HG03520 (cell line): ENCODE measurements at regions not wholly inside any gene's neighbourhood (a gene's known extent, or its start where the extent isn't known, plus 50 kb on each side); places are given as distances from the start of the nearest gene placed in this dataset.
"Not testable (repeated sequence)": the region's sequence is repeated elsewhere in the genome, so short reads cannot be mapped to it uniquely, and the experiment has no call there.

Experiments used
- ATAC-seq: cut with Tn5 transposase; IDR thresholded peaks from one replicate; pipeline ENCODE4 v1.9.1; 2021; ENCODE audit warnings: mild to moderate bottlenecking, moderate library complexity; ENCODE audit not compliant: unreplicated experiment

DNA sequence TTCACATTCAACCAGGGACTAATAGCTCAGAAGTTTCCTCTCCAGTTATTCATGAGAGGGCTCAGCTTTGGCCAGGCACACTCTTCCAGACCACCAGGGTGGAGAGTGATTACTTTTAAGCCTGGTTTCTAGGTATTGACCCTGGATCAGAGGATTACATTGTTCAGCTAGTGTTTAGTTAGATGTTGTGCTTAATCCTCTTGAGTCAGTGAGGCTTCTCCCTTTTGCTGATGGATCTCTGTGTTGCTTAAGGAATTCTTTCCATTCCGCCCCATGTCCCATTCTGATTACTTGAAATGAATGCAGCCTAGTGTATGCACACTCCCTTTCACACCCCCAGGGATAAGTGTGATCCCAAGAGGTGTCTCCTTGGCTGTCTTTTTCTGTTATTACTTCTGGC is 271.7 kb upstream of the ANO5 start:
- ATAC-seq: no peak

DNA sequence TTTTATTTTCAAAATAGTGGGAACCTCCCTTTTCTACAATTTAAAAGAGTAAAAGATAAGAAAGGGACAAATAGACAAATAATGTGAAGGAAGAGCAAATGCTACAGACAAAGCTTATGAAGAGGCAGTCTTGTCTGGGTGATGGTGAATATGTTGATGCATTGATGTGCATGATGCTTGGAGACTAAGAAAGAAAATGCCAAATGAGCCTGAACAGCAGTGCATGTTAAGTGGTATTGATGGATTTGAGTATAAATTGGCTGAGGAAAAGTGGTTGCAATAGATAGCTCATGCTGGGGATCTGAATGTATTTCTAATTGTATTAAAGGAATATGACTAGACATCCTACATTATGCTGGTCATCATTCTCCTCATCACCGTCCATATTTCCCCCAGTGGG is 268.6 kb upstream of the ANO5 start:
- ATAC-seq: no peak

DNA sequence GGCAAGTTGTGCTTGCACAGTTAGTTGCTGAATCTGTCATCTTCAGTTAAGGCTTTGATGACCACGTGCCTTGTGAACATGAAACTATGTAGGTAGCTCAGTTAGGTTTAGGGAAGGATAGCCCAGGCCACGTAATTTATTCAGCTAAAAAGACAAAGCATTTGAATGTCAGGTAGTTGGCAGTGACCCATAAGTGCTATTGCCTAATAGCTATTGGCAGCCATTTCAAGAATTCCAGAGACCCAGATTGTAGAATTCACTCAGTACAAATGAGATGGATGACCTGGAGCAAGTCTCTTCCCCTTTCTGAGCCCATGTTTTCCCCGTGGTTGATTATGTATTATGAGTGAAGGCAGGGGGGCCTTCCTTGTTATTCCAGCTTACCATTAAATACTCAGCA is 265.3 kb upstream of the ANO5 start:
- ATAC-seq: no peak

DNA sequence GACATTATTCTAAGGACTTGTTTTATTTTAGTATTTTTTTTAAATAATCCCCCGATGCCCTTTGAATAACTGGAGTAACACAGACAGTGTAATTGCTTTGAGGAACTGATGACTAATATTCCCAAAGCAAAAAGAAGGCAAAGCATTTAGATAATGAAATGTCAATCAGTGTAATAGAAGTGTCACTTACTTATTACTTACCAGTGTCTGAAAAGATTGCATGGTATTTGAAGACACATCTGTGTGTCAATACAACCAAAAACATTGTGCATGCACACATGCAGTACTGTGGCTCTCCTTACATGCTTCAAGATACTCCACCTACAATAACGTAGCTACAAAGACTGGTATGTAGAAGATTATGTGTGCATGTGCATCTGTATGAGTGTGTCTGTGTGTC is 264.0 kb upstream of the ANO5 start:
- no peak for ATAC-seq

DNA sequence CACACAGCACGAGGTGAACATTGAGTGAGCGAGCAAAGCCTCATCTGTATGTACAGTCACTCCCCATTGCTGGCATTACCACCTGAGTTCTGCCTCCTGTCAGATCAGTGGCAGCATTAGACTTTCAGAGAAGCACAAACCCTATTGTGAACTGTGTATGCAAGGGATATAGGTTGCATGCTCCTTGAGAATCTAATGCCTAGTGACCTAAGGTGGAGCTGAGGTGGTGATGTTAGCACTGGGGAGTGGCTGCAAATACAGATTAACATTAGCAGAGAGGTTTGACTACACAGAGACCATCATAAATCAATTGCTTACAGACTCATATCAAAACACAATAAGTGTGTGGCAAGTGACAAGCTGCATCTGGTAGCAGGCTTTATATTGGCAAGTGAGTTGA is 262.5 kb upstream of the ANO5 start:
- no peak for ATAC-seq

DNA sequence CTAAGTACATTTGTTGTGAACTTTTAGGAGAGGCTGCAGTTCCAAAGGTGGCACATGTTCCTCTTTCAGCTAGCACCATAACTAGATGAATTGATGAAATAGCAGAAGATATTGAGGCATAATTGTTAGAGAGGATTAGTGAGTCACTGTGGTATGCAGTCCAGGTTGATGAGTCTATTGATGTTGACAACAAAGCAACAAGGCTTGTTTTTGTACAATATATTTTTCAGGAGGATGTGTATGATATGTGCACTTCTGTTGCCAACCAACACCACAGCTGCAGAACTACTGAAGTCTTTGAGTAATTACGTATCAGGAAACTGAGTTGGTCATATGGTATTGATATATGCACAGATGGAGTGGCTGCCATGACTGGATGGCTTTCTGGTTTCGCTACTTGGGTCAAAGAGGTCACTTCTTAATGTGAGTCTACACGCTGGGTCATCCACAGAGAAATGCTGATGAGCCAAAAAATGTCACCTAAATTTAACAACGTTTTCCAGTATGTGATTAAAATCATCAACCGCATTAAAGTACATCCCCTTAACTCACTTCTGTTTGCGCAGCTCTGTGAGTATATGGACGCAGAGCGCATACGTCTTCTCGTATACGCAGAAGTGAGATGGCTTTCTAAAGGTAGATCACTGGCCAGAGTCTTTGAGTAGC is 261.3 kb upstream of the ANO5 start:
- no peak for ATAC-seq

DNA sequence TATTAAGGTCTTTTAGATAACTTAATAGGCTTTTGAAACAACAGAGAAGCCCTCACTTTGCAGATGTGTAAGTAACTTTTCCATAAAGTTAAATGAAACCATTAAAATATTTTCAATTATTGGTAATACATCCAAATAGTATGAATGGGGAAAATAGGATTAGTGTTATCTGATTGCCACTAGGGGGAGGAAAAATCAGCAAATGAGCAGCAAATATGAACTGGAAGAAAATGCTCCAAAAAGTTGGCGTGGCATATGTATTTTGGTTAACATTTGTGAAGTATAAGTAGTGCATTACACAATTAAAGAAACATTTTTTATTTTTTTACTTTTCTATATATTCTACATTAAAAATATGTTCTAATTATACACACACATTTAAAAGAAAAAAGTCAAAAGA is 259.8 kb upstream of the ANO5 start:
- no peak for ATAC-seq

DNA sequence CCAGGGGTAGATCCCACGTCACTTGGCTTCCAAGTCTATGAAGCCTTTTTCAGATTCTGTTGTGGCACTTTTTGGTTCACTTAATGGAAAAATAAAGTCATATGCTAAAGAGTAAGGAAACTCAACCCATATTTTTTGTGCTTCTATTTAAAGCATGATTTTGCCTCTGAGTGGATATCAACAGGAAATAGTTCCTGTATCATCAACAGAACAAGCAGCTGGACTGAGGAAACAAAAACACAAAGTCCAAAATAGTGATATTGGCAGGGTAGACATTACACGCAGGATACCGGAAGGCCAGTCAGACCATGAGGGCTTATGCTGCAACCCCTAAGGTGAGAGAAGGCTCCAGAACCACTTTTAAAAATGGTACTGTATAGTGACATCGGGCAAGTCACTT is 248.3 kb upstream of the ANO5 start:
- no peak for ATAC-seq

DNA sequence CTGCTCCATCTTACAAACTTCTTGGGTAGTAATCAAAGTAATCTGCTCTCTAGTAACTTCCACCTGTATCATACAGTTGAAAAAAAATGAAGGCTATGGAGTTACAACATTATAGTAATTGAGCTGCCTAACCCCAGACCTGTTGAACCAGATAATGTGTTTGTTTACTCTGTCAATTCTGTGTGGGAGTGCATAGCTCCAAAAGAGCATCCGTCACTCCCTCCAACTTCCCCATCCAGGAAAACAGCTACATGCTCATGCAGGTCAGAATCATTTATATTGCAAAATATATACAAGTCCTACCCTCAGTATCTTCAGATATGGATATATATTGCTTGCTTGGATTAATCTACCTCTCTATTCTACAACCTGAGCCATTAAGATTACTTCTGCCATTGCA is 244.0 kb upstream of the ANO5 start:
- no peak for ATAC-seq

DNA sequence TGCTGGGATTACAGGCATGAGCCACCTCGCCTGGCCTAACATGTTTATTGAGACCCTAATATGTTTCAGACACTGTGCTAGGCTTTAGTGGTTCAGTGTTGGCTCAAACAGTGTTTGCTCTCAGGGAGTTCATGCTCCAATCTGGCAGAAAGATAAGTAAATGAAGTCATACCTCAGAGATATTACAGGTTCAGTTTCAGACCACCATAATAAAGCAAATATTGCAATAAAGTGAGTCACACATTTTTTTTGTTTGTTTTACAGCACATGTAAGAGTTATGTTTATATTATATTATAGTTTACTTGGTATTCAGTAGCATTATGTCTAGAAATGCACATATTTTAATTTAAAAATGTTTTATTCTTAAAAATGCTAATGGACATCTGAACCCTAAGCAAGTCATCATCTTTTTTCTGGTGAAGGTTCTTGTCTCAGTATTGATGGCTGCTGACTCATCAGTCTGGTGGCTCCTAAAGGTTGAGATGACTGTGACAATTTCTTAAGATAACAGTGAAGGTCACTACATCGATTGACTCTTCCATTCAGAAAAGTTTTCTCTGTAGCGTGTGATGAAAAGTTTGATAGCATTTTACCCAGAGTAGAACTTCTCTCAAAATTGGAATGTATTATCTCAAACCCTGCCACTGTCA is 243.0 kb upstream of the ANO5 start:
- no peak for ATAC-seq

DNA sequence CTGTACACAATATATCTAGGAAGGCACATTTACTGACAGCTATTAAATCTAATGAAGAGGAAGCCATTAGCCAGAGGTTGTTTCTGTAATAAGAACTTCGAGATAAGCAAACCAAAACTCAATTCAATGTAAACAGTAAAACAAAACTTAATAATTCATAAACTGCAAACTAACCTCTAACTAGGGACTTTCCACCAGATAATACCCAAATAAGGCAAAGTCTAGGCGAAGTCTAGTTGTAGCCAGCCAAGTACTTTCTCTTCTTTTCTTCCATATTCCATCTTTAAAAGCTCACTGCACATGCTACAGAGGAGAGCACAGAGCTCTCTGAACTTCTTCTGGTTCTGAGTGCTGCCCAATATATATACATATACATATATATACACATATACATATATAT is 229.9 kb upstream of the ANO5 start:
- ATAC-seq: no peak

DNA sequence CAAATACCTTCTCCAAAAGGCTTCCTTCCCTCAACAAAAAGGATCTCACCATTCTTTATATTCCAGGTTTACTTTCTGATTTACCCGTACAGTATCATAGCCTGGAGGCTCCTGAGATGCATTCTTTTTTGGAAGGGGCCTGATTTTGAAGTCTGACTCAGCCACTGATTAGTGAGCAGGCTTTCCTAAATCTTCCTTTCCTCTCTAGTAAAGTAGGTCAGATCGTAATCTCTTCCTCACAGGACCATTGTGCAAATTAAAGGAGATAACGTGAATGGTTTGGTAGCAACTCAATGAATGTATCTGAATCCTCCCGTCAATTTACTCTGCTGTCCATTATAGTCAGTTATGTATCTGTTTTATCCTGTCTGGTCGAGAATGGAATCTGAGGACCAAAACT is 227.7 kb upstream of the ANO5 start:
- ATAC-seq: no peak

DNA sequence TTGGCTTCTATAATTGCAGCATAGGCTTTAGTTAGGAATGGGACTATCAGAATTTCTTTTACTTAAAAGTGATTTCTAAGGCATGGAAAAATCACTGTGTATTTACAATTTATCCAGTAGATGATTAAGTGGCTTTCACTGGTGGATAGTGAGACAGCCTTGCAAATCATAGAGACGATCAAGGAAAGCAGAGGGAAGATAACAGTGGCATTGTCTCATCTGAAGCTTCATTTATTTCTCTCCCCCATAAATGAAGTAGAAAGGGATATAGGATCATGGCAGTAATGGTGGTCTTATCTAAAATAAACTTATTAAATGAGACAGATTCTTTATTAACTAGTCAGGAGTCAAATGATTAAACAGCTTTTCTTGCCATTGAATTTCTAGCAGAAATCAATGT is 224.2 kb upstream of the ANO5 start:
- ATAC-seq: no peak

DNA sequence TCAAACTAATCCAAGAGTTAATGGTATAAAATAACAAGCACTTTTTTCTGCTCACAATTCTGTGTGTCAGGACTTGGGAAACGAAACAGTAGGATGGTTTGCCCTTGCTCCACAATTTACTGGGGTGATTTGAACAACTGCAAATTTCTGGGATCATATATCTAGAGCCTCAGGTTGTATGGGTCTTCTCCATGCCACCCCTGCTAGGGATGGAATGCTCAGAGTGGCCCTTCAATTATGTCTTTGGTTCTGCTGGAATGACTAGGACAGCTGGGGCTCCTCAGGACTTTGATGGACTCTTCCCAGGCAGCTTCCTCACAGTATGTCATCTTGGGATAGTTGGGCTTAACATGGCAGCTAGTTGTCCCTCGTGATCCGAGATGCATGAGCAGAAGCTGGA is 223.0 kb upstream of the ANO5 start:
- ATAC-seq: no peak

DNA sequence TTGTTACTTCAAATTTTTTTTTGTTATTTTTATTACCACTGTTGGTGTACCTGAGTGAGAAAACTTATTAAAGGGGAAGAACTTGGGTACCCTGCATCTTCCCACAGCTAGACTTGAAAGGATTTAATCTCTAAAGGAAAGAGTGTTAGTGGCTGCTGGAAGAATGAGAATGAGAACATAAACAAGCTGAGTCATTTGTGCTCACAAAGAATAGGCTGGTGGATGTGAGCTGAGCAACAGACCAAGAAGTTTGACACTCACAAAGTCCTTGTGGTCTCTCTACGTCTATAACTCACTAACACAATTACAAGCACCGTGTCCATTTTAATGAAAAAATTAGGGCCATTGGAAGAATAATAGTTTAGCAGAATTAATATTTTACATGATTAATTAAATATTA is 217.6 kb upstream of the ANO5 start:
- no peak for ATAC-seq

DNA sequence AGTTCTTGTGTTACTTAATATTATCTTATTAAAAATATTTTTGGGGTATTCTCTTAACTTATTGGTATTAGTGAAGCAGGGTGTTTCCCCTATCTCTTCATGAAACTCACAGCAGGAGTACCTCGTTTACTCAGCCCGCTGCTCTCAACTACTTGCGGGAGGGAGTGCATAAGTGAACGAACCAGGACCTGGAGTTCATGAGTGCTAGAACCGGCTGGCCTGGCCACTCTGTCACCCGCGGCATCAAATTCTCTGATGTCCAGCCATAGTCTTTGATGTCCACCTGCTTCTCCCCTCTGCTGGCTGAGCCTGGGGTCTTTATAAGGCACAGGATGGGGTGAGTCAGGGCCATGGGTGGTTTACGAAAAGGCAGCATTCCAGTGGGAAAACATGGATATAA is 216.7 kb upstream of the ANO5 start:
- no peak for ATAC-seq

DNA sequence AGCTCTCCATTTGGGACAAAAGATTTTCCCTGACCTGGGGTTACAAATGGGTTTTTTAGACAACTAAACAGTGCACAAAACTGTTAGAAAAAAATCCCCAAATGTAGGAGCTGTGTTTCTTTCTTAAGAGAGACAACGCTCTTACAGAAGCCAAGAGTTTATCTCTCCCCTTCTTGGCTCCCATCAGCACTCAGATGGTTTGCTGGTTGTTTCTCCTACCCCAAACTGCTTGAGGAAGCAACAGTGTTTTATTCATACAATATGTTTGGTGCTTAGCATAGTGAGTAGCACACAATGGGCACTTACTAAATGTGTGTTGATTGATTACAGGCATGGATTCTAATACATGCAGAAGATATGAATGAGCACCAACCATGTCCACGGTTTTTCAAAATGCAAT is 209.5 kb upstream of the ANO5 start:
- ATAC-seq: no peak

DNA sequence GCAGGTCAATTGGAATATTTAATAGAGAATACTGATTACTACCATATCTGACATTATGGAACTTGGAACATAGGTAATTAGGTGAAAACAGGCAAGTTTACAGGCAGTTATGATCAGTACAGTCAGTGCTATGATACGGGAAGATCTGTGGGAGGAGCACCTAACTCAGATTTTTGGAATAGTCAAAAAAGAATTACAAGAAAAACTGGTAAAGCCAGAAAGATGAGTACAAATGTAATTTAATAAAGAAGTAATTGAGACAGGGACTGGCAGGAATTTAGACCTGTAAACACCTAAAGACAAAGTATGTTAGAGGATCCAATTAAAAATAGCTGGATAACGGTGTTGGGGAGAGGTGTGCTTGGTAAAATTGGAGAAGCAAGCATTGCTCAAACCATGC is 206.5 kb upstream of the ANO5 start:
- ATAC-seq: no peak

DNA sequence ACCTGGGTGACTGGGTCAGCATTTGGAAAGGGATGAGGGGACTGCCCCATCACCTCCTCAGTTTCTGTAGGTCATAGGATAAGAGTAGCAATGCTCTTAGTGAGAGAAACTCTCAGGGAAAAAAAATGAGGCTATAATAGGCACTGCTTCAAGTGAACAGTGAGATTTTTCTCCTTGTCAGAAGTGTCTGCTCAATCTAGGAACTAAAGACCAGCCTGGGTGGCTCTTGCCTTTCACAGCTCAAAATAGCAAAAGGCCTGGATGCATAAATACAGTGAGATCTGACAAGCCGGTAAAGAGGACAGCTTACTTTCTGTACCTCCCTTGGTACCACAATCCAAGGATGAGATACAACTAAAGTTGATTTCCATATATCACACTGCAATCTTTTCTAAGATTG is 205.6 kb upstream of the ANO5 start:
- ATAC-seq: no peak

DNA sequence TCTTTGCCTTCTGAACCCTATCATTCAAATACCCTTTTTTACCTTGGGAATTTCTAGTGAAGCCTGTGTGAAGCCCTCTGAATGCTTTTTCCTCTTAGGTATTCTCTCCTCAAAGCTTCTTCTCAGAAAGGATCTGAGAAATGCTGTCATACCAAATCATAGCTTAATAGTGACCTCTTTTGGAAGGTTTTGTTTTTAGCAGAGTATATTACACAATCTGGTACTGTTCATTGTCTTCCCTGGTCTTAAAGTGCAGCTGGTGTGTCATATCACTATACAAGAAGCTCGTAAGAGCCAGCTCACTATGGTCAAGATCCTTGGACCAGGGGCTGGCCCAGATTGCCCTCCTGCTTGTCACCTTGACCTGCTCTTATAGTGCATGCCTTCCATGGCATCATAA is 204.4 kb upstream of the ANO5 start:
- no peak for ATAC-seq

DNA sequence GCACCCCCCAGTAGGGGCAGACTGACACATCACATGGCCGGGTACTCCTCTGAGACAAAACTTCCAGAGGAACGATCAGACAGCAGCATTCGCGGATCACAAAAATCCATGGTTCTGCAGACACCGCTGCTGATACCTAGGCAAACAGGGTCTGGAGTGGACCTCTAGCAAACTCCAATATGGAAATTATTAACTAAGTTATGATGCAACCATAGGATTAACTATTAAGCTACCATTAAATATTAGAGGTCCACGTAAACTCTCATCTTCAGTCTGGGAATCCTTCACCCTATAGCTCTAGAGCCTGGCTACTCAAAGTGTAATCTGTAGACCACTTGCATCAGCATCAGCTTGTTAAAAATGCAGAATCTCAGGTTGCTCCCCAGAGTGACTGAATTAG is 191.1 kb upstream of the ANO5 start:
- not testable (repeated sequence) for ATAC-seq

DNA sequence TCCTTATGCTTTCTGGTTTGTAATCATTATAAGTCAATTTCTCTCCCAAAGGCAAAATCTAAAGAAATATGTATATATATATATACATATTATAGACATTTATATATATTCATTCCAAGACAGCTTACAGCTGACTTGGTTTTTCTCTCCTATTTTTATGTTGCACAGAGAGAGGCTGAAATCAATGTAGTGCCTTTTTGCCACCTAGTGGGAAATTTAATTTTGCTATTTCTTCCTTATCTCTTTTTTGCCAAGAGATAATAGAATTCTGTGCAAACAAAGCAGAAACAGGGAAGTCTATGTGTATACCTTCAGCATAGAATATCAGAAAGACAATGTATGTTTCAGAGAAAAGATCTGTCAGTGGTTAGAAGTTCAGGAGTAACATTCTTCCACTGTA is 186.0 kb upstream of the ANO5 start:
- ATAC-seq: no peak

DNA sequence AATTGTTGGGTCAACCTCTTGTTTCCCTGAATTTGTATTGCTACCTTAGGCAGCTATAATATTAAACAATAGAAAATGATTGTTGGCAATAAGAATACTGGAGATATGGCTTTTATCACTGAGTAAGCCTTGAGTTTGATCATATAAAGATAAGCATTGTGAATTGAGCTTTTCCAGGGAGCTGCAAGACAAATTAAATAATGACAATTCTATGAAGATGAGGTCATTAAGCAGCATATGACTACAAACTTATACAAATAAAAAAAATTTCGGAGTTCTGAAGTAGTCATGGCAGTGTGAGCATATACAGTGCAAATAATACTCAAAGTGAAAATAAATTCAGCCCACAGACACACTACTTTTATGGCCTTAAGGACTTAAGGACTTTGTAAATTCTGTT is 161.1 kb upstream of the ANO5 start:
- ATAC-seq: no peak
